ENCODE measurements at regions not wholly inside any gene's neighbourhood (a gene's known extent, or its start where the extent isn't known, plus 50 kb on each side); places are given as distances from the start of the nearest gene placed in this dataset.

DNA sequence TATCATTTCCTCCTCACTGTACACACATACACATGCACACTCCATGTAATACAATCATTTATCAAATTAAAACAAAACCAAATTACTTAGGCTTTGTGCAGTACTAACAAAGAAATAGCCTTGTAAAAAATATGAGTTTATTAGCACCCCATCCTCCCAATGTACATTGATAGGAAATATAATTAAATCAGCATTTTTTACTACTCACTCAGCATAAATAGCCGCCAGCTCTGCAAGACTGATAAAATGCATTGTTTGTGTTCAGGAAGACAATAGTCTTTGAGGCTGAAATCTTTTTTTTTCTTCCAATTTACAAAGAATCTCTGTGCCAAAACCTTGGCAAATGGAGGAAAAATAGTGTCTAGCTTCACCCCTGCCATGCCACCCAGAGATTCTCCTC, 497.6 kb upstream of the ADAMTS16 start:
- H3K36me3 Mint-ChIP-seq (ENCODE audit: low read depth), result no peaks in the 10 kb centered on the region
- CTCF ChIA-PET, result no interaction called here
- no peak for DNase-seq
- H3K9me3 Mint-ChIP-seq, result peaks cover 3% of the 10 kb centered on the region
- no peak overlapping the region for H3K4me3 Mint-ChIP-seq
- H3K27me3 Mint-ChIP-seq, result no peaks in the 10 kb centered on the region
- H3K27ac Mint-ChIP-seq, result no peak overlapping the region
- POLR2A ChIA-PET, result no interaction called here
- no peaks in the 10 kb centered on the region for H3K4me1 Mint-ChIP-seq

DNA sequence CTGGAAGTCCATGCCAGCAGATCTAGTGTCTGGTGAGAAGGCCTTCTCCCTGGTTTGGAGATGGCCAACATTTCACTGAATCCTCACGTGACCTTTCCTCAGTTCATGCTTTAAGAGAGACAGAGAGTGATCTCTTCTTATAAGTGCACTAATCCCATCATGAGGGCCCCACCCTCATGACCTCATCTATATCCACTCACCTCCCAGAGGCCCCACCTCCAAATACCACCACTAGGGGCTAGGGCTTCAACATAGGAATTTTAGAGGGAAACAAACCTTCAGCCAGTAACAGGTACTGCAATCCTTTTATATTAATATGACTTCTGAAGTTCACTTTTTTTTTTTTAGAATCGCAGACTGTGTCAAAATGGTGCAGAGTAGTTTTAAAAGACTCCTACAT, 496.9 kb upstream of the ADAMTS16 start:
- Mint-ChIP-seq H3K9me3 (peaks cover 3% of the 10 kb centered on the region), H3K4me1 (no peaks in the 10 kb centered on the region), H3K4me3 (no peak overlapping the region), H3K36me3 (ENCODE audit: low read depth) (no peaks in the 10 kb centered on the region), H3K27me3 (no peaks in the 10 kb centered on the region), H3K27ac (no peak overlapping the region)
- ChIA-PET POLR2A (no interaction called here), CTCF (no interaction called here)
- DNase-seq, result no peak

DNA sequence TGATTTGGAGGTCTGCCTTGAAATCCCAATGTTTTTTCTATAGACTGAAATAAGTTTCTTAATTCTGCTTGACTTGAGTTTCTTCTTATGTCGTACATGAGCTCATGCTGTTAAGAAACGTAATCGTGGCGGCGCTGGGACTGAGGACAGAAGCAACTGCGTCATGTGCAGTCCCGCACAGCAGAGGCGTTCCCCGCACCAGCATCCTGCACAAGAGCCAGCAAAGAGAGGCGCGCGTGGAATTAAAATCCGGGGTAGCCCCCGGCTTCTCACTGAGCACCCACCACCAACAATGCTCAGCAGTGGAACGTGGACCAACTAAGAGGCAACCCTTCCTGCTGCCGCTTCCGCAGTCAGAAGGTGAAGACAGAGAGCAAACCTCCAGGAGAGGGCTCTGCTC, 496.2 kb upstream of the ADAMTS16 start:
- no peak for DNase-seq
- Mint-ChIP-seq H3K27ac (no peak overlapping the region), H3K9me3 (peaks cover 3% of the 10 kb centered on the region), H3K4me3 (no peak overlapping the region), H3K36me3 (ENCODE audit: low read depth) (no peaks in the 10 kb centered on the region), H3K27me3 (no peaks in the 10 kb centered on the region), H3K4me1 (no peaks in the 10 kb centered on the region)
- POLR2A ChIA-PET, result no interaction called here
- CTCF ChIA-PET, result no interaction called here

DNA sequence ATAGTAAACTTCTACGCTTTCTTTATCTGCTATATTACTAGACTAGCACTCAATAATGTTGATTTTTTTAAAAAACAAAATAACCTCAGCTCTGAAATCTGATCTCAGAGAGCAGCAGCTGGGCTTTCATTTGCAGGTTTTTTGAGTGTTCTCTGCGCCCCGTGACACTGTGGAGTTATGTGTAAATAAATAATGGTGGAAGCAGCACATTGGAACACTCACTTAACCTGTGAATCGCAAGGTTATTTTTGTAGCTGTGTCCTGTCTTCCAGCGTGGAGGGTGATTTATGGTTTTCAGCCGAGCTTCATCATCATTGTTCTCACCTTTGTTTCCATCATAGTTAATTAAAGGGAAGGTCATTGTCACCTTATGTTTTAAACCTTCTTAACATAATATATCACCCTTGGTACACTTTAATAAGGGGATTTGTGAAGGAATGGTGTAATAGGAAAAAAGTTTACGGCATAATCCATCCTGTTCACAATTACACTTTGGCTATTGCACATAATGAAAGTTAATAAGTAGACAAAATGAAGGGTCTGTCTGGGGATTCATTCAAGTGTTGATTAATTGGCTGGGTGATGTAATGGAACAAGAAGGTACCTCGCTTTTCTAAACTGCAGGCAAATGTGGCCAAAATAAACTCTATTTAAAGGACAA, 493.3 kb upstream of the ADAMTS16 start:
- Mint-ChIP-seq H3K27ac (no peak overlapping the region), H3K9me3 (peaks cover 6% of the 10 kb centered on the region), H3K27me3 (no peaks in the 10 kb centered on the region), H3K36me3 (ENCODE audit: low read depth) (no peaks in the 10 kb centered on the region), H3K4me1 (no peaks in the 10 kb centered on the region), H3K4me3 (no peak overlapping the region)
- ChIA-PET CTCF (no interaction called here), POLR2A (no interaction called here)
- no peak for DNase-seq

DNA sequence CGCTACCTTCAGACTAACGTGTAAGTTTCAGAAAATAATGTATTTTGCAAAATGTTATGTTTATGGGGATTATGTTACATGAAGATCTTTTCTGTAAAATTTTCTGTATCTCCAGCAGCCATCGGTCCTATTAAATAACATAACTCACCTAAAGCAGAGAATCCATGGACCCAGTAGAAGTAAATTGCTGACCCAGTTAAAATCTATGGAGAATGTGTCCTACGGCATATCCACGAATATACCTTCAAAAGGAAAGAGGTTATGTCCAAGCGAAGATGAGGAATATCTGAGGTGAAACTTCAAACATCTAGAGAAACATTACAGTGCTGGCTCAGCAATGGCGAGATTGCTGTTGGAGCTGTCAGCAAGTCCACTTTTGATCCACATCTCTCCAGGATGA, 492.2 kb upstream of the ADAMTS16 start:
- no peaks in the 10 kb centered on the region for H3K36me3 Mint-ChIP-seq (ENCODE audit: low read depth)
- POLR2A ChIA-PET, result no interaction called here
- H3K4me3 Mint-ChIP-seq, result no peak overlapping the region
- no peaks in the 10 kb centered on the region for H3K27me3 Mint-ChIP-seq
- H3K9me3 Mint-ChIP-seq, result peaks cover 6% of the 10 kb centered on the region
- no peak overlapping the region for H3K27ac Mint-ChIP-seq
- CTCF ChIA-PET, result no interaction called here
- no peak for DNase-seq
- no peaks in the 10 kb centered on the region for H3K4me1 Mint-ChIP-seq

DNA sequence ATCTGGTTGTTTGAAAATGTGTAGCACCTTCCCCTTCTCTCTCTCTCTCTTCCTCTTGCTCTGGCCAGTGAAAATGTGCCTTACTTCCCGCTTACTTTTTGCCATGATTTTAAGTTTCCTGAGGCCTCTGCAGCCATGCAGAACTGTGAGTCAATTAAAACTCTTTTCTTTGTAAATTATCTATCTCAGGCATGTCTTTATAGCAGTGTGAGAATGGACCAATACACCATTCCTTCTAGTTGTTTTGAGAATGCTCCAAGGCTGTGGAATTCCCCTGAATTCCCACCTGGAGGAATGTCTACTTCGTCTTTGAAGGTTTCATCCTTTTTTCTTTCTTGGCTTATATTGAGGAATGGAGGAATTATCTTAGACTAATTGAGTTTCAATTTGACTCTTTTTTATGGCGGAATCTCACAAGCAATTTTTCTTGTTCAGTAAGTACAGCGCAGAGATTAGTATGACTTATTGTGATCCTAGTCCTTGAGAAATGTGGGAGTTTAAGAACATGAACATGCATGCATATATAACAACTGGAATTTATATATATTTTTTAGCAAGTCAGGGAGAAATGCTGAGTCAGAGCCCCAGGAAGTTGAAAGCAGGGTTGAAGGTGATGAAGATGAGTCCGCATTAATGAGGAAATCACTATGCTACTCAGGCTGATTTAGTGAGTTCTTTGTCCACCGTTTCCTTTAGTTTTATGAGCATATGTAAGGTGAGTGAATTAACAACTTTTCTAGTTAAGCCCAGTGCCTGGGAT, 488.1 kb upstream of the ADAMTS16 start:
- Mint-ChIP-seq H3K27me3 (no peaks in the 10 kb centered on the region), H3K9me3 (peaks cover 7% of the 10 kb centered on the region)

DNA sequence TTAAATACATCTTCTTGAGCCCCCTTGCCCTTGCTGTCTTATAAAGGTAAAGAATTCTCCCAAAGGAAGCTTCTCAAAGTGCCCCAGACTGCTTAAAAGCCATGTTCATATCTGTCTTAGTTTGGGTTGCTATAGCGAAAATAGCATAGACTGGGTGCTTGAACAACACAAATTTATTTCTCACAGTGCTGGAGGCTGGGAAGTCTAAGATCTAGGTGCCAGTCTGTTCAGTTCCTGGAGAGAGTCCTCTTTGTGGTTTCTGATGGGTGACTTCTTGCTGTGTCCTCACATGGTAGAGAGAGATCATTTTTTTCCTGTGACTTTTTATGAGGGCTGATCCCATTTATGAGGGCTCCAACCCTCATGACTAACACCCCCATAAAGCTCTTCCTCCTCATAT, 486.7 kb upstream of the ADAMTS16 start:
- Mint-ChIP-seq H3K4me3 (no peak overlapping the region), H3K27me3 (no peaks in the 10 kb centered on the region), H3K27ac (no peak overlapping the region), H3K9me3 (peaks cover 11% of the 10 kb centered on the region), H3K36me3 (ENCODE audit: low read depth) (no peaks in the 10 kb centered on the region), H3K4me1 (no peaks in the 10 kb centered on the region)
- CTCF ChIA-PET, result interaction anchor here (1.1 kb wide), 1 partner anchor 93 kb away, joined by 3 read pairs; no protein-coding TSS in a partner anchor
- POLR2A ChIA-PET, result no interaction called here
- no peak for DNase-seq

More for the DNA sequence above, 488.1 kb upstream of the ADAMTS16 start:
- ChIA-PET CTCF (no interaction called here), POLR2A (no interaction called here)
- Mint-ChIP-seq H3K36me3 (ENCODE audit: low read depth) (no peaks in the 10 kb centered on the region), H3K4me1 (no peaks in the 10 kb centered on the region), H3K27ac (no peak overlapping the region), H3K4me3 (no peak overlapping the region)
- no peak for DNase-seq

DNA sequence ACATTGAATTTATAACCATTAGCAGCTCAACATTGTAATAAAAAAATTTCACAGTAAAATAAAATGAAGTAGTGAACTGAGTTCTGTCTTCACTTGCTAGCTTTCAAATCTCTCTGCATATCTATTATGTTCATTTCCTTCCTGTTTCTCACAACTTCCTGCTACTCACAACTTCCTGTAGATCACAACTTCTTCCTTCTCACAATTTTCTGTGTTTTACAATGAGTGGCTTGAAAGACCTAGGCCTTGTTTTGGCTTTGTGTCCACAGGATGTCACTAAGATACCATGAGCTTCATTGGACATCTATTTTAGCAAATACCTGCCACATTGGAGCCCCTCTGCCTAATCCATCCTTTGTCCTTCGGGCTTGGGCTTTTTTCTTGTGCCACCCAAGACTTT, 480.3 kb upstream of the ADAMTS16 start:
- H3K27me3 Mint-ChIP-seq, result no peaks in the 10 kb centered on the region
- CTCF ChIA-PET, result no interaction called here
- H3K4me1 Mint-ChIP-seq, result no peaks in the 10 kb centered on the region

DNA sequence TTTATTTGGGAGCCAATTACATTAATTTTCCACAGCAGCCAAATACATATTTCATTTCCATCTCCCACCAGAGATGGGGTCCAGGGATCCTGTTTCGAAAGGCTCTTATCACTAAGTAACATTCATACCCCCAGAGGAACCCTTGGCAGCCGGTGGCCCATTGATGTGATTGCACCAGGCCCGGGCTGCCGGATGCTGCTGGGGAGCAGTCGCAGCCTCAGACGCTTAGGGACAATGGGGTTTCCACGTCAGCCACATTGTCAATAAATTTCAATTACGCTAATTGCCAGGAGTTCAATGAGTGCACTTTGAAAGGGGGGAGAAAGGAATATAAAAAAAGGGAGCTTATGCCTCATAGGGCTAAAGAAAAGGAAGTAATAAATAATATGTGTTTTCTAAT, 478.8 kb upstream of the ADAMTS16 start:
- CTCF ChIA-PET, result no interaction called here
- POLR2A ChIA-PET, result no interaction called here
- DNase-seq, result no peak
- Mint-ChIP-seq H3K4me3 (no peak overlapping the region), H3K4me1 (no peaks in the 10 kb centered on the region), H3K27me3 (no peaks in the 10 kb centered on the region), H3K27ac (no peak overlapping the region), H3K36me3 (ENCODE audit: low read depth) (no peaks in the 10 kb centered on the region), H3K9me3 (peaks cover 12% of the 10 kb centered on the region)

More for the DNA sequence above, 480.3 kb upstream of the ADAMTS16 start:
- Mint-ChIP-seq H3K9me3 (peaks cover 13% of the 10 kb centered on the region), H3K4me3 (no peak overlapping the region), H3K27ac (no peak overlapping the region), H3K36me3 (ENCODE audit: low read depth) (no peaks in the 10 kb centered on the region)
- POLR2A ChIA-PET, result no interaction called here
- no peak for DNase-seq

DNA sequence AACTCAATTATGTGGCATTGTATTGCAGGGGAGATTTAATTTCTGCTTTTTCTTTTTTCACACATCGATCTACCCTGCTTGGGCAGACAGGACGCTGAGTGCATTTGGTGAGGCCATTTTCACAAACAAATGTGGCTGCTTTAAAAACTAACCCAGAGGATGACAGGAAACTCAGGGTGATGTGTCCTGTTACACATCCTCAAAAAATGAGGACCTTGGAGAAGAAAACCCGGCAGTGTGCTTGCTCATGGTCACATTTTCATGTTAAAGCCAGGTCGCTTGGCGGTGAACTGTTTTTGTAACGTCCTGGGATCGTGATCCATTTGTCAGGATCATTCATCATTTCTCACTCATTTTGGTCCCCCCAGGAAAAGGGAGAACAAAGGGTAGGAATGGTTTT, 478.3 kb upstream of the ADAMTS16 start:
- H3K27ac Mint-ChIP-seq, result no peak overlapping the region
- POLR2A ChIA-PET, result no interaction called here
- DNase-seq, result no peak
- H3K4me1 Mint-ChIP-seq, result no peaks in the 10 kb centered on the region
- H3K9me3 Mint-ChIP-seq, result peaks cover 8% of the 10 kb centered on the region
- H3K36me3 Mint-ChIP-seq (ENCODE audit: low read depth), result no peaks in the 10 kb centered on the region
- CTCF ChIA-PET, result no interaction called here
- no peak overlapping the region for H3K4me3 Mint-ChIP-seq
- no peaks in the 10 kb centered on the region for H3K27me3 Mint-ChIP-seq

DNA sequence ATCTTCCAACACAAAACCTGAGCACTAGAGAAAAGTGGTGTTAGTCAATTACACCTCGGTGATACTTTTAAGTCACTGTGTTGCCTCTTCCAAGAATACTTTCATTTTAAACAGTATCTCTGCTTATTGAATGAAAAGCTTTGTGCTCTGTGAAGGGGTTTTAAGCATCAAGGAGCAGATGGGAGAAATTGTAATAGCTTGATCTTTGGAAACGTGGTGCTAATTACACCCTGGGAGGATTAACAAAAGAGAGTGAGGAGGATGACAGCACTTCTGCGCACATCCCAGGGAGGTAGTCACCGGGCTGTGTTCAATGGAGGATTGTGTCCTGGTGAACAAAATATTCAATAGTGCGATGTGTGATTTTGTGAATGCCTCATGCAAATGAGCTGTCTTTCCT, 477.4 kb upstream of the ADAMTS16 start:
- Mint-ChIP-seq H3K27me3 (no peaks in the 10 kb centered on the region), H3K4me1 (no peaks in the 10 kb centered on the region), H3K4me3 (no peak overlapping the region), H3K36me3 (ENCODE audit: low read depth) (no peaks in the 10 kb centered on the region), H3K9me3 (peaks cover 11% of the 10 kb centered on the region), H3K27ac (no peak overlapping the region)
- ChIA-PET CTCF (no interaction called here), POLR2A (no interaction called here)
- DNase-seq, result no peak

DNA sequence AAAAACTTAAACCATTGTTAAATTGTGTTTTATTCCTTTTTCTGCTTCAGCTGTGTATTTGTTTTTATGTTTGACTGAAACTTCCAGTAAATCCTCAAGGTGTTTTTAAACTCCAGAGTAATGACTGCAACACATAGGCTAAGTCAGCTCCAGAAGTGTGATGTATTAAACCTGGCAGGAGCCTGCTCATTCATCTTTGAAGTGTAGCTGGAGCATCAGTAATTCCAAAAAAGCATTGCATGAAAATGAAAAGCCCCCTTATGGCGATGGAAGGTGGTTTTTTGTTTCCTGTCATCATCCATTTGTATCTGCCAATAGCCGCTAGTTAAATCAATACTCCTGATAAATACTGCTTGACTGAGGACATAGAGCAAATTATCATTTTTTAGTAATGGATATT, 474.2 kb upstream of the ADAMTS16 start:
- ChIA-PET CTCF (interaction anchor here (0.8 kb wide), 1 partner anchor 243 kb away, joined by 3 read pairs; no protein-coding TSS in a partner anchor), POLR2A (no interaction called here)
- no peak for DNase-seq
- no peak overlapping the region for H3K27ac Mint-ChIP-seq
- H3K4me1 Mint-ChIP-seq, result no peaks in the 10 kb centered on the region
- H3K9me3 Mint-ChIP-seq, result peaks cover 5% of the 10 kb centered on the region
- H3K27me3 Mint-ChIP-seq, result no peaks in the 10 kb centered on the region
- H3K4me3 Mint-ChIP-seq, result no peak overlapping the region
- H3K36me3 Mint-ChIP-seq (ENCODE audit: low read depth), result no peaks in the 10 kb centered on the region

DNA sequence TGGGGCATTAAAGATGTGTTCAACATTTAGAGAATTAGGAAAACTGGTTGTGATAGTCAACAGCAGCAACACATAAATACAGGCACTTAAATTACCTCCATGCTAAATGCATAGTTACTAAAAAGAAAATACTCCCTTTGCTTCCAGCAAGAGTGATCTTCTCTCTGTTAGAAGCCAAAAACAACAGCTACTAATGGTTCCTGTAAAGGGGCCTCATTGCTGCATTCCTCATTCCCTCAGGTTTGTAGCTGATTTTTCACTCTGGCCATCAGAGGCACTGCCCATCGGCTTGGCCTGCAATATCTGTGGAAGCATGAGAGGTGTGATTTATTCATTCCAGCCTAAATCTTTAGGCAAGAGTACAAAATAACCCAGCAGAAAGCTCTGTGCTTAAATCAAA, 466.0 kb upstream of the ADAMTS16 start:
- Mint-ChIP-seq H3K36me3 (ENCODE audit: low read depth) (no peaks in the 10 kb centered on the region), H3K27ac (no peak overlapping the region), H3K27me3 (no peaks in the 10 kb centered on the region), H3K9me3 (peaks cover 2% of the 10 kb centered on the region), H3K4me3 (no peak overlapping the region), H3K4me1 (no peaks in the 10 kb centered on the region)
- DNase-seq, result no peak
- ChIA-PET POLR2A (no interaction called here), CTCF (no interaction called here)

DNA sequence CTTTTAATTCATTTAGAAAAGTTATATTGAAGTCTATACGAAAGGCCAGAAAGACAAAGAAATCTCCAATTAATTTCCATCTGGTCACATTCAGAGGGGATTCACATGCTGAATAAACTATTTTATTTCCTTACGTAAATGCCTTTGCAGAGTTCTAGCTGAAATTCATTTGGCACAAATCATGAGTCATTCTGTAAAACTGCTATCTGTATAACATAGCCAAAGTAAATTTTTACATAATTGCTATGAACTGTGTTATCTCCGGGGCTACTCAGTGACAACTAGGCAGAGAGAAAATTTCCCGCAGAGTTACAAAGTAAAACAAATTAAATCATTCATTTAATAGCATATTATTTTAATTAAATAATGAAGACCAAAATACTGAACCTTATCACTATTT, 463.2 kb upstream of the ADAMTS16 start:
- no peak overlapping the region for H3K27ac Mint-ChIP-seq
- H3K36me3 Mint-ChIP-seq (ENCODE audit: low read depth), result no peaks in the 10 kb centered on the region
- peaks cover 1% of the 10 kb centered on the region for H3K9me3 Mint-ChIP-seq
- H3K27me3 Mint-ChIP-seq, result no peaks in the 10 kb centered on the region
- H3K4me3 Mint-ChIP-seq, result no peak overlapping the region
- H3K4me1 Mint-ChIP-seq, result no peaks in the 10 kb centered on the region
- ChIA-PET POLR2A (no interaction called here), CTCF (no interaction called here)
- no peak for DNase-seq
